A549 (cell line): ENCODE measurements at regions not wholly inside any gene's neighbourhood (a gene's known extent, or its start where the extent isn't known, plus 50 kb on each side); places are given as distances from the start of the nearest gene placed in this dataset.

Experiments used
- CBX2 ChIP-seq: fragments of 200-600 bp; sonication (generic); IDR thresholded peaks from 2 replicates; pipeline ENCODE4 v1.6.1; 2016; ENCODE audit warnings: low read depth, mild to moderate bottlenecking, borderline replicate concordance
- CBX8 ChIP-seq: fragments of 200-600 bp; sonication (generic); IDR thresholded peaks from 2 replicates; pipeline ENCODE4 v1.6.1; 2016
- NPAS2 ChIP-seq: fragments of 250-450 bp; sonication (Bioruptor Pico); IDR thresholded peaks from 2 replicates; pipeline ENCODE4 v1.8.0; 2022; ENCODE audit warnings: mild to moderate bottlenecking, moderate library complexity, borderline replicate concordance
- POLR2A ChIP-seq: IDR thresholded peaks from 2 replicates; pipeline ENCODE4 v1.6.1; 2012; ENCODE audit warnings: mild to moderate bottlenecking, low read length
- RAD21 ChIP-seq, 2 experiments: fragments of >200 bp in 1 of 2; sonication (Bioruptor Twin) in 1 of 2; formaldehyde crosslinking in 1 of 2; IDR thresholded peaks in 1 of 2; conservative IDR thresholded peaks in 1 of 2; 2 replicates in 1 of 2; 3 replicates in 1 of 2; pipeline ENCODE4 v1.6.1; 2012 to 2018; ENCODE audit warnings: inconsistent platforms in 1 of 2
- RNF2 ChIP-seq: fragments of 200-600 bp; sonication (generic); IDR thresholded peaks from 2 replicates; pipeline ENCODE4 v1.6.1; 2016; ENCODE audit warnings: low read depth, mild to moderate bottlenecking, antibody characterized with exemption, moderate library complexity, borderline replicate concordance
- SMC3 ChIP-seq: fragments of >200 bp; sonication (Bioruptor Twin); formaldehyde crosslinking; IDR thresholded peaks from 3 replicates; pipeline ENCODE4 v1.6.1; 2018; ENCODE audit warnings: inconsistent platforms
- ZFP36 ChIP-seq: fragments of 450-650 bp; IDR thresholded peaks from 2 replicates; pipeline ENCODE4 v1.6.1; 2014; ENCODE audit warnings: borderline replicate concordance; ENCODE audit not compliant: partially characterized antibody
- TF ChIP-seq, protein P1 (sequence below): fragments of >200 bp; sonication (Bioruptor Twin); formaldehyde crosslinking; IDR thresholded peaks from 3 replicates; pipeline ENCODE4 v1.5.1; 2016
- TF ChIP-seq, protein P2 (sequence below): IDR thresholded peaks from 2 replicates; pipeline ENCODE4 v1.6.1; 2012
- TF ChIP-seq, protein P3 (sequence below): fragments of 200-600 bp; sonication (generic); IDR thresholded peaks from 2 replicates; pipeline ENCODE4 v1.6.1; 2016; ENCODE audit warnings: antibody characterized with exemption, mild to moderate bottlenecking, moderate library complexity
- TF ChIP-seq, protein P4 (sequence below): fragments of 150-350 bp; IDR thresholded peaks from 2 replicates; pipeline ENCODE4 v1.6.1; 2014; ENCODE audit warnings: low read depth, mild to moderate bottlenecking, low read length
- TF ChIP-seq, protein P5 (sequence below): fragments of 450-650 bp; IDR thresholded peaks from 2 replicates; pipeline ENCODE4 v1.6.1; 2014; ENCODE audit warnings: antibody characterized with exemption

DNA sequence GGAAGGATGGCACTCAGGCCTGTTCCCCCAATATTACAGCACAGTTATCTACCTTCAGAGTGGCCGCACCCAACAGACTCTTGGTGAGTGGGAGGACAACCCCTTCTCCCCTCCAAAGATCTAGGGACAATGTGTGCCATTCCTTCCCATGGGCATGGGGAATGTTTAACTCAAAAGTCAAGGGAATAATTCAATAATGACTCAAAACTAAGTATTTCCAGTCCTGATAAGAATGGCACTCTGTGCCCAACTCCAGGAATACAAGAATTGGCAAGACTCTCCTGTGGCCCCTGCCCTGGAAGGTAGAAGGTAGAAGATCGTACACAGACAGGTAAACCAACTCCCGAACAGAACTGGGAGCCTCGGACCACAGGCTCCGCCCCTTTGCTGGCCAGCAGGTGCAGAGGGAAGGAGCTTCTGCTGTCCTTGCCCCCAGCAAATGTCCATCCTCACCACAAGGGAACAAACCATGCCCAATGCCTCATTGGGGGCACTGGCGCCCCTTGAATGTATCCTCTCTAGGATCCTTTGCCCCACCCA is 514.0 kb downstream of the NPHP4 start:
- TF ChIP-seq, protein P1, sequence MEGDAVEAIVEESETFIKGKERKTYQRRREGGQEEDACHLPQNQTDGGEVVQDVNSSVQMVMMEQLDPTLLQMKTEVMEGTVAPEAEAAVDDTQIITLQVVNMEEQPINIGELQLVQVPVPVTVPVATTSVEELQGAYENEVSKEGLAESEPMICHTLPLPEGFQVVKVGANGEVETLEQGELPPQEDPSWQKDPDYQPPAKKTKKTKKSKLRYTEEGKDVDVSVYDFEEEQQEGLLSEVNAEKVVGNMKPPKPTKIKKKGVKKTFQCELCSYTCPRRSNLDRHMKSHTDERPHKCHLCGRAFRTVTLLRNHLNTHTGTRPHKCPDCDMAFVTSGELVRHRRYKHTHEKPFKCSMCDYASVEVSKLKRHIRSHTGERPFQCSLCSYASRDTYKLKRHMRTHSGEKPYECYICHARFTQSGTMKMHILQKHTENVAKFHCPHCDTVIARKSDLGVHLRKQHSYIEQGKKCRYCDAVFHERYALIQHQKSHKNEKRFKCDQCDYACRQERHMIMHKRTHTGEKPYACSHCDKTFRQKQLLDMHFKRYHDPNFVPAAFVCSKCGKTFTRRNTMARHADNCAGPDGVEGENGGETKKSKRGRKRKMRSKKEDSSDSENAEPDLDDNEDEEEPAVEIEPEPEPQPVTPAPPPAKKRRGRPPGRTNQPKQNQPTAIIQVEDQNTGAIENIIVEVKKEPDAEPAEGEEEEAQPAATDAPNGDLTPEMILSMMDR = no peak
- no peak for TF ChIP-seq ZFP36
- TF ChIP-seq, protein P2, sequence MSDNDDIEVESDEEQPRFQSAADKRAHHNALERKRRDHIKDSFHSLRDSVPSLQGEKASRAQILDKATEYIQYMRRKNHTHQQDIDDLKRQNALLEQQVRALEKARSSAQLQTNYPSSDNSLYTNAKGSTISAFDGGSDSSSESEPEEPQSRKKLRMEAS = no peak
- TF ChIP-seq CBX8 = no peak
- TF ChIP-seq, protein P3, sequence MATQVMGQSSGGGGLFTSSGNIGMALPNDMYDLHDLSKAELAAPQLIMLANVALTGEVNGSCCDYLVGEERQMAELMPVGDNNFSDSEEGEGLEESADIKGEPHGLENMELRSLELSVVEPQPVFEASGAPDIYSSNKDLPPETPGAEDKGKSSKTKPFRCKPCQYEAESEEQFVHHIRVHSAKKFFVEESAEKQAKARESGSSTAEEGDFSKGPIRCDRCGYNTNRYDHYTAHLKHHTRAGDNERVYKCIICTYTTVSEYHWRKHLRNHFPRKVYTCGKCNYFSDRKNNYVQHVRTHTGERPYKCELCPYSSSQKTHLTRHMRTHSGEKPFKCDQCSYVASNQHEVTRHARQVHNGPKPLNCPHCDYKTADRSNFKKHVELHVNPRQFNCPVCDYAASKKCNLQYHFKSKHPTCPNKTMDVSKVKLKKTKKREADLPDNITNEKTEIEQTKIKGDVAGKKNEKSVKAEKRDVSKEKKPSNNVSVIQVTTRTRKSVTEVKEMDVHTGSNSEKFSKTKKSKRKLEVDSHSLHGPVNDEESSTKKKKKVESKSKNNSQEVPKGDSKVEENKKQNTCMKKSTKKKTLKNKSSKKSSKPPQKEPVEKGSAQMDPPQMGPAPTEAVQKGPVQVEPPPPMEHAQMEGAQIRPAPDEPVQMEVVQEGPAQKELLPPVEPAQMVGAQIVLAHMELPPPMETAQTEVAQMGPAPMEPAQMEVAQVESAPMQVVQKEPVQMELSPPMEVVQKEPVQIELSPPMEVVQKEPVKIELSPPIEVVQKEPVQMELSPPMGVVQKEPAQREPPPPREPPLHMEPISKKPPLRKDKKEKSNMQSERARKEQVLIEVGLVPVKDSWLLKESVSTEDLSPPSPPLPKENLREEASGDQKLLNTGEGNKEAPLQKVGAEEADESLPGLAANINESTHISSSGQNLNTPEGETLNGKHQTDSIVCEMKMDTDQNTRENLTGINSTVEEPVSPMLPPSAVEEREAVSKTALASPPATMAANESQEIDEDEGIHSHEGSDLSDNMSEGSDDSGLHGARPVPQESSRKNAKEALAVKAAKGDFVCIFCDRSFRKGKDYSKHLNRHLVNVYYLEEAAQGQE = no peak
- no peak for TF ChIP-seq CBX2
- TF ChIP-seq, protein P4, sequence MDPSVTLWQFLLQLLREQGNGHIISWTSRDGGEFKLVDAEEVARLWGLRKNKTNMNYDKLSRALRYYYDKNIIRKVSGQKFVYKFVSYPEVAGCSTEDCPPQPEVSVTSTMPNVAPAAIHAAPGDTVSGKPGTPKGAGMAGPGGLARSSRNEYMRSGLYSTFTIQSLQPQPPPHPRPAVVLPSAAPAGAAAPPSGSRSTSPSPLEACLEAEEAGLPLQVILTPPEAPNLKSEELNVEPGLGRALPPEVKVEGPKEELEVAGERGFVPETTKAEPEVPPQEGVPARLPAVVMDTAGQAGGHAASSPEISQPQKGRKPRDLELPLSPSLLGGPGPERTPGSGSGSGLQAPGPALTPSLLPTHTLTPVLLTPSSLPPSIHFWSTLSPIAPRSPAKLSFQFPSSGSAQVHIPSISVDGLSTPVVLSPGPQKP = no peak
- TF ChIP-seq, protein P5, sequence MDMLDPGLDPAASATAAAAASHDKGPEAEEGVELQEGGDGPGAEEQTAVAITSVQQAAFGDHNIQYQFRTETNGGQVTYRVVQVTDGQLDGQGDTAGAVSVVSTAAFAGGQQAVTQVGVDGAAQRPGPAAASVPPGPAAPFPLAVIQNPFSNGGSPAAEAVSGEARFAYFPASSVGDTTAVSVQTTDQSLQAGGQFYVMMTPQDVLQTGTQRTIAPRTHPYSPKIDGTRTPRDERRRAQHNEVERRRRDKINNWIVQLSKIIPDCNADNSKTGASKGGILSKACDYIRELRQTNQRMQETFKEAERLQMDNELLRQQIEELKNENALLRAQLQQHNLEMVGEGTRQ = no peak
- TF ChIP-seq RNF2 = no peak
- TF ChIP-seq POLR2A = no peak
- no peak for TF ChIP-seq NPAS2 (CRISPR knock-in tag)
- no peak for TF ChIP-seq SMC3
- no peak for TF ChIP-seq RAD21 (conservative IDR thresholded peaks at IDR 0.05 in 1 of 2, IDR thresholded peaks at IDR 0.05 in 1 of 2)
